Stimulated activated CD8-positive, alpha-beta memory T cell treated with anti-CD3 and anti-CD28 coated beads, Interleukin-12 subunit alpha, Interleukin-12 subunit beta, amount 100 ng/mL, for 1 hour (primary cell): ENCODE measurements at regions not wholly inside any gene's neighbourhood (a gene's known extent, or its start where the extent isn't known, plus 50 kb on each side); places are given as distances from the start of the nearest gene placed in this dataset.

Source experiments
- DNase-seq: peaks from one replicate; pipeline ENCODE4 v3.0.0-alpha.2; 2020; ENCODE audit warnings: low read depth

GRCh38 chr4:57605376-57605775 lies 495.2 kb upstream of the IGFBP7 start:
- DNase-seq, result no peak

- DNase-seq, result no peak
Observed at GRCh38 chr4:57602141-57602540, 492.0 kb upstream of the IGFBP7 start.

GRCh38 chr4:57591073-57591472 lies 480.9 kb upstream of the IGFBP7 start:
- DNase-seq, result no peak

- no peak for DNase-seq
Observed at GRCh38 chr4:57588557-57588956, 478.4 kb upstream of the IGFBP7 start.

- no peak for DNase-seq
Observed at GRCh38 chr4:57580710-57581599, 470.8 kb upstream of the IGFBP7 start.

GRCh38 chr4:57575426-57575825 lies 465.2 kb upstream of the IGFBP7 start:
- DNase-seq, result no peak

GRCh38 chr4:57554556-57555092 lies 444.4 kb upstream of the IGFBP7 start:
- DNase-seq, result no peak

GRCh38 chr4:57553728-57554127 lies 443.5 kb upstream of the IGFBP7 start:
- no peak for DNase-seq

- DNase-seq, result no peak
Observed at GRCh38 chr4:57550198-57550597, 440.0 kb upstream of the IGFBP7 start.

GRCh38 chr4:57548856-57549255 lies 438.7 kb upstream of the IGFBP7 start:
- no peak for DNase-seq

- no peak for DNase-seq
Observed at GRCh38 chr4:57544811-57545654, 434.8 kb upstream of the IGFBP7 start.

GRCh38 chr4:57504797-57505530 lies 394.8 kb upstream of the IGFBP7 start:
- DNase-seq, result no peak

GRCh38 chr4:57504139-57504538 lies 394.0 kb upstream of the IGFBP7 start:
- no peak for DNase-seq

GRCh38 chr4:57501720-57502119 lies 391.5 kb upstream of the IGFBP7 start:
- DNase-seq, result no peak

- DNase-seq, result no peak
Observed at GRCh38 chr4:57499786-57500185, 389.6 kb upstream of the IGFBP7 start.

- no peak for DNase-seq
Observed at GRCh38 chr4:57498251-57498650, 388.1 kb upstream of the IGFBP7 start.

GRCh38 chr4:57496697-57497471 lies 386.7 kb upstream of the IGFBP7 start:
- DNase-seq, result no peak

- no peak for DNase-seq
Observed at GRCh38 chr4:57494821-57495220, 384.6 kb upstream of the IGFBP7 start.

- DNase-seq, result no peak
Observed at GRCh38 chr4:57492251-57492878, 382.2 kb upstream of the IGFBP7 start.

GRCh38 chr4:57491388-57491787 lies 381.2 kb upstream of the IGFBP7 start:
- DNase-seq, result no peak
